MV-4-11 (cell line): ENCODE measurements at regions not wholly inside any gene's neighbourhood (a gene's known extent, or its start where the extent isn't known, plus 50 kb on each side); places are given as distances from the start of the nearest gene placed in this dataset.
"Not testable (repeated sequence)": the region's sequence is repeated elsewhere in the genome, so short reads cannot be mapped to it uniquely, and the experiment has no call there.

ENCODE experiments used
- DNase-seq: peaks from one replicate; lab custom pipeline; 2025; lab: John Stamatoyannopoulos, UW

DNA sequence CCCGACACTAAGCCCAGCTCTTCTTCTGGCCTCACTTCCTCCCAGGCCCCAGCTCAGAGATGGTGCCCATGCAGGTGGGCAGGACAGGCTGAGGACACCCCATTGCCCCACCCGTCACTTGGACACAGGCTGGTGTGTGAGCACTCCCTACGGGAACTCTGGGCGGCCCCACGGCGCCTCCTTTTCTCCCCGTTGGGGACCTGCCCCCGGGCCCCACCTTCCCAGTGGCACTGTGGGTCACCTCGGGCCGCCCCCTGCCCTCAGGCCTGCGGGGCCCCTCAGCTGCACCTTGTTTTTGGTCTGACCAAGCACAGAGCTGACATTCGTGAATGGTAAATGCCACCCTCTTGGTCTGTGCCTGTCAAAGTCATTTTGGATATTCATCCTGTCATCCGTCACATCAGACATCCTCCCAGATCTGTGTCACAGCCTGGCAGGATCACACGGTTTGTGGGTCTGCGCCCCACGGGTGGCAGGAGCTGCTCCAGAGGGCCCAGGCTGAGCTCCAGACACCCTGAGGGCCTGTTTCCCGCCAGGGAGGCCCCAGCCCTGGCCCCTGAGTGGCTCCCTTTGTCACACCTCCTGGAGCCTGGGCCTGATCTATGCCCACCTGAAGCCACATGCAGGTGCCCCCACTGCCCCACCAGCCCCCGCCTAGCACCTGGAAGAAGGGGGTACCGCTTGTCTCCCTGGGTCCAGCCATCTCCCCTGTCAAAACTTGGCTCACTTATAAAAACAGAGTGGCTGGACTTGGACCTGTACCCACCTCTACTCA, 1188.5 kb downstream of the BRD1 start:
- no peak for DNase-seq

DNA sequence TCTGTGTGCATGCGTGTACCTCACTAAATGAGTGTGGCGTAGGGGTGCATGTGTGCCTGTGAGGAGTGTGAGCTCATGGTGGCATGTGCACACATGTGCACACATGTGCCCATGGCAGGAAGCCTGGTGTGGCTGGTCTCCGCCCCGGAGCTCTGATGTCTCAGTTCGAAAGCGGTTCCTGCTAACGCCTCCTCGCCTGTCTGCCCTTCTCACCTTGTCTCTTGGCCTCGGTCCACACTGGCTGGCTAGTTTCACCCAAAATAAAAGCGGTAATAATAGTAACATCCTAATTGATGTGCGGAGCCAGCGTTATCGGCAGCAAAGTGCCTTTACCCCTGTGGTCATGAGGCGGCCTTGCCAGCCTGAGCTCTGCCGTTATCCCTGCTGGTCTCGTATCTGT, 1190.4 kb downstream of the BRD1 start:
- DNase-seq: no peak

DNA sequence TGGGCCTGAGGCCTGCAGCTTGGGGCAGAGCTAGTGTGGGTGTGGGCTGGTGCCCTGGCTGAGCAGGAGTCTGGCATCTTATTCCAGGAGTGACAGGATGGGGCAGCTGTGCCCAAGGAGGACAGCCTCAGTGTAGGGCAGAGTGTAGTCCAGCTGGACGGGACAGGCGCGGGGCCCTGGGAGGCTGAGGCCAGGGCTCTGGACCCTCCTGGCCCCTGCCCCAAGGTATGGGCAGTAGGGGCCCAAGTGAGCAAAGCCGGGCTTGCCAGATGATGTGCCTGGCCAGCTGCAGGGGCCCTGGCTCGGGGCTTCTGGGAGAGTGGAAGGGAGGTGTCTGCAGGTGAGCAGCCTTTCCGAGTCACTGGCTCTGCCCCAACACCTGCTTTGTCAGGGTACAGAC, 1190.9 kb downstream of the BRD1 start:
- no peak for DNase-seq

DNA sequence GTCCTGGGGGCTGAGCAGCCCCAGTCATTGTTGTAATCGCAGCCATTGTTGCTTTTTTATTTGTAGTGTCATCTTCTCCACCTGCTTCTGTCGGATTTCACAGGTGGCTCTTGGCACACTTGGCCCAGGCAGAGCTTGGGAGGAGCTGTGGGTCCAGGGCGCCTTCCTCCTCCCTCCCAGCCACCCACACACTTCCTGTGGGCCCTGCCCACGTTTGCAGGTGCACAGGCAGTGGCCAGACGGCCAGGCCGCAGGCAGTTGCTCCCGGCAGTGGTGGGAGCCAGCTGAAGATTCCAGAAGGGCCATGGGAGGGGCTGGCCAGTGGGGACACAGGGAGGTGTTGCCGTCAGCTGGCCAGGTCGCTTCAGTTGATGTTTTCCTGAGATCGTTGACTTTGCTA, 1191.9 kb downstream of the BRD1 start:
- DNase-seq: no peak

DNA sequence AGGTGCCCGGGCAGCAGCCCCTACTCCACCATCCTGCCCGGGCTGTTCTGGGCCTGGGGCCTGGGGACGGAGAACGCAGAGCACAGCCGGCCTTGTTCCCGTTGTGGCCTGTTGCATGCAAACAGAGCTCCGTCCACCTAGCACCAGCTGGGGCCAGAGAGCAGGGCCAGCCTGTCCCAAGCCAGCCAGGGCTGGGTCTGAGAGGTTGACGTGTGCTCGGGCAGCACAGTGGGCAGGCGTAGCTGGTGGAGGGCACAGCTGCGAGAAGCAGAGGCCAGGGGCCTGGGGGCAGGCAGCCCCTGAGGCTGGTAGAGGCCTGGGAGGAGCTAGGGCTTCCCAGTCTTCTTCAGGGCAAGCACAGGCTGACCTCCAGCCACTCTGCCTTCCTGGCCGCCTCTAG, 1192.6 kb downstream of the BRD1 start:
- DNase-seq: no peak

DNA sequence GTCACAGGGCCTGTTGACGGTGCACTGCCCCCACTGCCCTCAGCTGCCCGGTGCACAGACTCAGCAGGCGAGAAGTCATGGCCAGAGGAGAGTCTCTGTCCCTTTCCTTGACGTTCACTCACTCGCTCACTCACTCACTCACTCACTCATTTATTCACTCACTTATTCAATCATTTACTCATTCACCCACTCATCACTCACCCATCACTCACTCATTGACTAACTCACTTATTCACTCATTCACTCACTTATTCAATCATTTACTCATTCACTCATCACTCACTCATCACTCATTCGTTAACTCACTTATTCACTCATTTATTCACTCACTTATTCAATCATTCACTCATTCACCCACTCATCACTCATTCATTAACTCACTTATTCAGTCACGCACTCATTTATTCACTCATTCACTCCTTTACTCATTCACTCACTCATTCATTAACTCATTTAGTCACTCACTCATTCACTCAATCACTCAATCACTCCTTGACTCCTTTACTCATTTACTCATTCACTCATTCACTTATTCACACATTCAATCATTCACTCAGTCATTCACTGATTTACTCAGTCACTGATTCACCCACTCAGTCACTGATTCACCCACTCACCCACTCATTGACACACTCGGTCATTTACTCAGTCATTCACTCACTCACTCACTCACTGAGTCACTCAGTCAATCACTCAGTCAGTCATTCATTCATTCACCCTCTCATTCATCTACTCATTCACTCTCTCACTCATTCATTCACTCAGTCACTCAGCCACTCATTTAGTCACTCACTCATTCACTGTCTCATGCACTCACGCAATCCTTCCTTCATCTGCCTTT, 1193.5 kb downstream of the BRD1 start:
- no peak for DNase-seq

DNA sequence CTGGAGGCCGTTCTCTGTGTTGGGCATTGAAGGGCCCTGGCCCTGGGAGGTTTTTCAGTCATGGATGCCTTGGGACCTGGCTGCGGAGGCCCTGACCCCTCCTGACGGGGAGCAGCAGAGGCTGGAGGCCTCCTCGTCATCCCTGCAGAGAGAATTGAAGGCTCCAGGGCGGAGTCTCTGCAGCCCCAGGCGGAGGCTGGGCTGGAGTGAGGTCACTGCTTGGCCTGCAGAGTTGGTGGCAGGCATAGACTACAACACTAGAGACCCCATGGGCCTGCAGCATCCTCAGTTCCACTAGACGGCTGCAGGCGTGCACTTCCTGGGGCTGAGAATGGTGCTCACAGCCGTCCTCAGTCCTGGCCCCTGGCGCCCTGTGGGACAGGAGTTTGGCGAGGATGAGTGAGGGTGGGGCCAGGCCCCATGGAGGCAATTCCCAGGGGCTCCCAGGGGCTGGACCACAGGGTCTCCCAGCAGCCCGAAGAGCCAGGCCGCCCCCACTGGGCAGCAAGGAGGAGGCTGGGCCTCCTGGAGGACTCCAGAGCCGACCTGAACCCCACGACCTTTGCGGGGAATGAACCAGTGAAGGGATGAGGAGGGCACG, 1194.9 kb downstream of the BRD1 start:
- DNase-seq: no peak

DNA sequence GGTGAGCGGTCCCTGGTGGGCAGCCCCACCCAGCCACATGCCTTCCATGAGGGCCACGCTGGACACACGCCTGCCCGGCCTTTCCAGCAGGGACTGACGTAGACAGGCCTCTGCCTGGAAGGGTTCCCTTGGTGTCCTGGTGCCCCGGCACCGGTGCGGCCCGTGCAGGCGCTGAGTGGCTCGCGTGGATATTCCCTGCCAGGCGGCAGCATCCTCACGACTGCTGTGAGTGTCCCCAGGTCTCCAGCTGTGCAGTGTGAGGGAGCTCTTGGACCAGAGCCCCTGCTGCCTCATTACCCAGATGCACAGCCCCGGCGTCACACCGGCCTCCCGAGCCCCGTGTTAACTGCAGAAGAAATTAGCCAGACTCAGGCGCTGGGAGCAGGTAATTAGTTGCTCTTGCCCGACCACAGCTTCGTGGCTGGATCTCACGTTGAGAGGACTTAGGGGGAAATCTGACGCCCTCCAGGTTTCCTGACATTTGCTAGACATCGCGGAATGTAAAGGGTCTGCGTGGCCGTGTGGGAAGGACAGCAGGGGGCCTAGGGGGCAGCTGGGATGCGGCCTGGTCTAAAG, 1196.3 kb downstream of the BRD1 start:
- no peak for DNase-seq

DNA sequence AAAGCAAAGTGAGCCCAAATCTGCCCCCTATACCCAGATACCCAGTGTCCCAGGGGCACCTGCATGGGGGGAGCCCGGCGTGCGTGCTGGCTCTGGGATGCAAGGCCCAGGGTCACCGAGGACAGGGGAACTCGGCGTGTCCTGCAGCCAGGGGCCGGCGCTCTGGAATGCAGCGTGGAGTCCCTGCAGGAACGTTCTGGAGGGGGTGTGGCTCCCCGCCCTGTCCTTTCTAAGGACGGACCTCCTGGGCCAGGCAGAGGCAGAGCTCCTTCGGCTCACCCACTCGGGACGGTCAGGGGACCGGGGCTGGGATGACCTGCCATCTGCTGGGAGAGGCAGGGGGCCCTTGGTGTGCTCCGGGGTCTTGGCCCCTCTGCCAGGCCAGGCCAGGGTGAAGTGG, 1196.8 kb downstream of the BRD1 start:
- no peak for DNase-seq

DNA sequence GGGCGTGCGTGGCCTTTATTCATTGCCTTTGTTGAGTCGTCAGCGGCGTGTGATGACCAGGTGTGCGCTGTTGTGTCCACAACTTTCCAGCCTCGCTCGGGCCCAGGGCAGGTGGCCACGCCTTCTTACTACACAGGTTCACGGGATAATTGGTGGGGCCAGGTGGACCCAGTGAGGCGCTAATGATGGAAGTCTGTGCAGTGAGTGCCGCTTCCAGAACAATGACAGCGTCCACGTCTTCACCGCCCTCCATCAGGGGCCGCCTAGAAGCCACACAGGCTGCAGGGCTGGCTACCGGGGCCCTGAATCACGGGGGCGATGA, 1197.3 kb downstream of the BRD1 start:
- DNase-seq: no peak

DNA sequence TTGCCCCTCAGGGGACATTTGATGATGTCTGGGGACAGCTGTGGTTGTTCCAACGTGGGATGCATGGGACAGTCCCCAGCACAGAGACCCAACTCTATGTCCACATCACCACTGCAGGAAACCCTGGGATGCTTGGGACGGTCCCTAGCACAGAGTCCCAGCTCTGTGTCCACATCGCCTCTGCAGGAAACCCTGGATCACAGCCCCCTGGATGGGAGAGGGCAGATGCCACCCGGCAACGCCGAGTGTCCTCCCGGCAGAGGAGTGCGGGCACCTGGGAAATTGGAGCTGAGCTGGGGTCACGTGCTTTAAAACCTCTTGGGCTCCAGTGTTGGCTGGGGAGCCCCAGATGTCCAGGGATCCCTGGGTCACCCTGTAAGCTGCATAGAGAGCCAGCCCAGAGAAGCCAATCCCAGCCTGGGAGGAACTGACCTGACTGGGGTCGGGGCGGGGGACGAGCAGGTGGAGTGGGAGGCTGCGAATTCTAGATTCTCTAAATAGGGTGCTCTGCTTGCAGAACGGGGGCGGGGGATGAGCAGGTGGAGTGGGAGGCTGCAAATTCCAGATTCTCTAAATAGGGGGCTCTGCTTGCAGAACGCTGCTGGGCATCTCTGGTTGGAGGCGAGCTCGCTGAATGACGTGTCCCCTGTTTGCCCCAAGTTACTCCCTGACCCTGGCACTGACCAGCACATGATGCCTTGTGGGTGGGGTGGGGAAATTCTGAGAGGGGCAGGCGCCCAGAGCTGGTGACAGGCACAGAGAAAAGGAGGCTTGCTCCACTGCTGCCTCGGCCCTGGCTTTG, 1197.8 kb downstream of the BRD1 start:
- DNase-seq: no peak

DNA sequence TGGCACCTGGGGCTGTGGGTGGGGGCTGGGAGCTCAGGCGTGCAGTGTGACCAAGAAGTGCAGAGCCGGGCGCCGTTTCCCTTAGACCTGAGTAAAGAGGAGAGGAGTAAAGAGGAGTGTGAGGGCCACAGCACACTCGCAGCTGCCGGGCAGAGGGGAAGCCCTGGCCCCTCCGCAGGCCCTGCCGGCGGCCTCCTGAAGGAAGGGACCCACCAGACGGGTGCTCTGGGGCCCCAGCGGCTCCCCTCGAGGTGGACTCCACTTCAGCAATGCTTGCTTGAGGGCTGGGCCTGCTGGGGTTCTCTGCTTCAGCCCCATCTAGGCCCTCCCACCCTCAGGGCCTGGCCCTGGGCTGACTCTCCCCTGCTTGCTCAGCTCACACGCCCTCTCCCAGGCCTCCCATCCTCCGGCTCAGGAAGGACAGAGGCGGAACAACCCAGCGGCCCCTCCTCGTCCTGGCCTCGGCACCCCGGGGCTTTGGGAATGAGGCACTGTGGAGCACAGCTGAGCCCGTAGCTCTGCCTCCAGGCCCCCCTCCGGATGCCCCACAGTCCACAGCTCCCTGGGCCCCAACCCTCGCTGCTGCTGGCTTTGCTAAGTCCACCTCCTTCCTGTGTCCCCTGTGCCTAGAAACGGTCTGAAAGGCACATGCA, 1198.7 kb downstream of the BRD1 start:
- no peak for DNase-seq

DNA sequence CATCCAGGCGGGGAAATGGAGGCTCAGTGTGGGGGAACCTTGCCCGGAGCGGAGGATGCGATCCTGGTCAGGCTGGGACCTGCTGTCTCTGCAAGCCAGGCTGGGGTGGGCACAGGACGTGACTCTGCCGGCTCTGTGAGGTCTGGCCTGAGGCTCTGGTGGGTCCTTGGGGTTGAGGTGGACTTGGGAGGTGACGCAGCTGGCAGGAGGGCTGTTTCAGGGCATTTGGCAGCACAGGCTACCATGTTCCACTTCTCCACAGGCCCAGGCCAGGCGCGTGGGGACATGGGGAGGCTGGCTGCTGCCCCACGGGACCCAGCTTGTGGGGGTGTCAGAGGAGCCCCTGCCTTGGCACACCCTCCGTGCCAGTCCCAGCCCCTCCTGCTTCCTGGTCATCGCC, 1199.7 kb downstream of the BRD1 start:
- no peak for DNase-seq

DNA sequence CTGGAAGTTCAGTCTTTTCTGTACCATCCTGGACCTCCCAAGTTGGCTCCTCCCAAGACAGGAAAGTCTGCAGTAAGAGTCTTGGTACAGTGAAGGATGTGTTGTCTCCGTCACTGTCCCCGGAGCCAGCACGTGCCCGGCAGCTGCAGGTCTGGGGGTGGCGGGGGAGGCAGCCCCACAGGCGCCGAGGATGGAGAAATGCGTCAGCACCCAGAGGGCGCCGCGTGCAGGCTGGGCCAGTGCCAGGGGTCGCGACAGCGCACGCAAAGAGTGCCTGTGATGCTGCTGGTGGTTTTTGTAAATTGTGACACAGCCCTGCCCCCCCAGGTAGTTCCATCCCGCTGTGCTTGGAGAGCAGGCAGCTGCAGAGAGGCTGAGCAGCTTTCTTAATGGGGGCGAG, 1200.5 kb downstream of the BRD1 start:
- no peak for DNase-seq

DNA sequence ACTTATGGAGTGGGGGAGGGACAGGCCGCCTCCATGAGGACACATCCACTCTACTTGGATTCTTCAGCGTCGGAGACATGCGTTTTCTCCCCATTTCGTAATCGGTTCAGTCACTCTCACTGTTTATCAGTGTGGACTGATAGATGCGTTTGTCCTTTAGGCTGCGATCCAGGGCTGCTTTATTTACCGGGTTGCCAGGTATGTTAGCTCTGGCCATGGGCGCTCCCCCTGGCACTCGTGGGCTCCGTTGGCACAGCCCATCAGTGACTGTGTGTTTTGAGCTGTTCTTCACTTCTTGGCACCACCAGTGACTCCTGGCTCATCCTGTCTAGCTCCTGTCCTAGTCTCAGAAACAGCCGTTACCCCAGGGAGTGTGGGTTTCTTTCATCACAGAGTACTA, 1203.3 kb downstream of the BRD1 start:
- no peak for DNase-seq

DNA sequence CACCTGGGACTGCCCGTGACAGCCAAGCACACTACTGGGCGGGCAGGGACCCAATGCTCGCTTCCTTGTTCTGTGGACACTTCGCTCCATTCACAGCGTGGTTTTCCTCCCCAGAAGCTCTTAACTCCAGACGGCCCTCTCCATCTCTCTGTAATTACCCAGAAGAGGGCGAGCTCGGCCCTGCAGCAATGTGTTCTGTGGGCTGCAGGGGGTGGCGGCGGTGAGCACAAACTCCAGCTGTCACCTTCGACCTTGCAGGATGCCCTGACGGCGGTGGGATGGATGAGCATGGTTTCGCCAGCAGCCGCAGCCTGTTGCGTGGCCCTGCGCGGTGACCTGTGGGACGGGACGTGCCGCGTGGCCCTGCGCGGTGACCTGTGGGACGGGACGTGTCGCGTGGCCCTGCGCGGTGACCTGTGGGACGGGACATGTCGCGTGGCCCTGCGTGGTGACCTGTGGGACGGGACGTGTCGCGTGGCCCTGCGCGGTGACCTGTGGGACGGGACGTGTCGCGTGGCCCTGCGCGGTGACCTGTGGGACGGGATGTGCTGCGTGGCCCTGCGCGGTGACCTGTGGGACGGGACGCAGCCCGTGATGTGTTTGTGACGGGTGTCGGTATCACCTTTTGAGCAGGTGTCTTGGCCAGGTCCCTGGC, 1204.7 kb downstream of the BRD1 start:
- DNase-seq: no peak

DNA sequence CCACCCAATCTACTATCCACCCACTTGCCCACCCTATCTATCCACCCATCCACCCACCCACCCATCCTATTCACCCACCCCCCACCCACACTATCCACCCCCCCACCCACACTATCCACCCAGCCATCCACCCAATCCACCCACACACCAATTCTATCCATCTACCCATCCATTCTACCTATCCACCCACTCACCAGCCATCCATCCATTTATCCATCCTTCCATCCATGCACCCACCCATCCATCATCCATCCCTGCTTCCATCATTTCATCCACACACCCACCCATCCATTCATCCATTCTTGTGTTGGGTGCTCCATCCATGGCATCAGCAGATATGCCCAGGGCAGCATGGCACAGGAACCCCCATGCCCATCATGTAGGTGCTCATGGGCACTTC, 1206.6 kb downstream of the BRD1 start:
- no peak for DNase-seq

DNA sequence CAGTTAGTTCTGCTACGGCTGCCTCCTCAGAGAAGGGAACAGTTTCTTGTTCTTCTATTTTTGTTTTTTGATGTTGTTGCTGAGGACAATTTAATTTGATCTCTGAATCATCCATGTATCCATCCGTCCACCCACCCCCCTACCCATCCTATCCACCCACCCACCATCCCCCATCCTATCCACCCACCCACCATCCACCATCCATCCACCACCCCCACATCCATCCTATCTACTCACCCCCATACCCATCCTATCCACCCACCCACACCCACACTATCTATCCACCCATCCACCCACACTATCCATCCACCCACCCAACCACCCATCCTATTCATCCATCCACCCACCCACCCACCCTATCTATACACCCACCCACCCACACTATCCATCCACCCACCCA, 1207.2 kb downstream of the BRD1 start:
- not testable (repeated sequence) for DNase-seq

DNA sequence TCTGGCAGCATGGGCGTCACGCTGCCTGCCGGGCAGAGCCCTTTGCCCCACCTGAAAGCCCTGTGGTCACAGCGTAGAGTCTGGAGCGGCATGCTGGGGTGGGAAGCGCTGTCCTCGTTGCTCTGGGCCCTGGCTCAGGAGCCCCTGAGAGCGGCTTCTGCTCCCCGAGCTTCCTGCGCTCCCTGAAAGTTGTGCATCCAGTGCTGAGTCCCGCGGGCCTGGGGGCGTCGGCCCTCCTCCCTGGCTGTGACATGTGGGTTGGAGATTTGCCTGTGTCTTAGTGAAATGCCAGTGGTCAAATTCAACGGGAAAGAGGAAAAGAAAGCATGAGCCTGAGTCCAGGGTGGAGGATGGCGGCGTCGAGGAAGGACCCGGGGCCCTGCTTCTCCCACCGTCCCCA, 1208.0 kb downstream of the BRD1 start:
- no peak for DNase-seq

DNA sequence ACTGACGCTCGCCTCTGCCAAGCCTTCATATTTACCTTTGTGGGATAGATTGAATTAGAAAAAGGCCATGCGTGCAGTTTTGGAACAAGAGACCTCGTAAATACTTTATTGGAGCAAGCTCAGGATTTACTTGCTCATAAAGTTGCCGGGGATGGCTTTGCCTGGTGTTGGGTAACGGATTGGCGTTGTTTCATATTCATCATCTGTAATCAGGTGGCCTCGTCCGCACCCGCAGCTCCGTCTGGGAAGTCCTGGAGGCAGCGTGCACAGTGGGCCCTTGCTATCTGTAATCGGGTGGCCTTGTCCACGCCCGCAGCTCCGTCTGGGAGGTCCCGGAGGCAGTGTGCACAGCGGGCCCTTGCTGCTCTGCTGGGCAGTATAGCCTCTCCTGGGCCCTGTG, 1209.3 kb downstream of the BRD1 start:
- no peak for DNase-seq

DNA sequence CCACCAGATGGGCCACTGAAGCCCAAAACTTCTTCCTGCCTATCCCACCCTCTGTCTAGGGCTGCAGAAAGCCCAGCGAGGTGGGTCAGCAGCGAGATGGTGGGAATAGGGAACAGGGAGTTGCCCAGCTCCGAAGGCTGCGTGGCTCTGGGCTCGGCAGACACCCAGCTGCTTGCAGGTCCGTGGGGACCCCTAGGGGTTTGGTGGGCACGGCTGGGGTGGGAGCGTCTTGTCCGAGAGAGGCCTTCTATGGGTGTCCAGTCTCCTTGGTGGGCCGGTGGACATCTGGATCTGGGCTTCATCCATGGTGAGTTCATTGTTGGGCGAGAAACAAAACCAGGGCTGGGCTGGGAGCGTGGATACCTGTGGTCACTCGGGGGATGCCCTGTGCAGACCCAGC, 1211.0 kb downstream of the BRD1 start:
- DNase-seq: no peak
